ENCODE measurements at regions not wholly inside any gene's neighbourhood (a gene's known extent, or its start where the extent isn't known, plus 50 kb on each side); places are given as distances from the start of the nearest gene placed in this dataset.

DNA sequence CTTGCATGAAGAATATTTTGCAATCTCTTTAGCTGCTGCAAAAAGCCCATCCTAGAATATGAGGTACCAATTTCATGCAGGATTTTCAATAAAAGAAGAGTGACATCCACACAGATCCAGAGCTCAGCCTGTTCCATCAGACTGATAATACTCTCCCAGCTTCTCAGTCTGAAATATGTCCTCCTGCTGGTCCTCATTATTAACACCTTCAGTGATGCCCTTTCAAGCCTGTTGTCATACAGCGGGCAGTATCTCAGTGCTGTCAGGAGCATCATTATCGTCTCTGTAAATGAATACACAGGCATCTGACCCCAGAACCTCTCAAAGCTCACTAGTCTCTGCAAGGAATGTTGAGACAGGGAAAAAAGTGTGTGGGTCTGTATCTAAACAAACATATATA lies 1387.8 kb downstream of the OTOL1 start:
- CTCF ChIA-PET = no interaction called here
- H4K20me1 ChIP-seq (ENCODE audit: insufficient read depth) = no peaks in the 10 kb centered on the region
- no peak overlapping the region for H2AFZ ChIP-seq (ENCODE audit: low read depth)
- H3F3A ChIP-seq (replicated peaks; ENCODE audit: insufficient read depth) = no peaks in the 10 kb centered on the region
- no peaks in the 10 kb centered on the region for H3K9me3 ChIP-seq
- H3K4me1 ChIP-seq (ENCODE audit: control insufficient read depth in 1 of 2, insufficient read depth in 2 of 2, low read depth in 1 of 2, low read length in 1 of 2) = no peaks in the 10 kb centered on the region
- POLR2A ChIA-PET = no interaction called here
- H3K27ac ChIP-seq (ENCODE audit: low read depth in 2 of 2, low read length in 1 of 2) = no peak overlapping the region
- no peak overlapping the region for H3K4me3 ChIP-seq (ENCODE audit: low read depth in 2 of 2, low read length in 1 of 2)
- H3K4me2 ChIP-seq = no peak overlapping the region
- DNase-seq = no peak
- H3K9ac ChIP-seq = no peak overlapping the region
- TF ChIP-seq, protein P1, sequence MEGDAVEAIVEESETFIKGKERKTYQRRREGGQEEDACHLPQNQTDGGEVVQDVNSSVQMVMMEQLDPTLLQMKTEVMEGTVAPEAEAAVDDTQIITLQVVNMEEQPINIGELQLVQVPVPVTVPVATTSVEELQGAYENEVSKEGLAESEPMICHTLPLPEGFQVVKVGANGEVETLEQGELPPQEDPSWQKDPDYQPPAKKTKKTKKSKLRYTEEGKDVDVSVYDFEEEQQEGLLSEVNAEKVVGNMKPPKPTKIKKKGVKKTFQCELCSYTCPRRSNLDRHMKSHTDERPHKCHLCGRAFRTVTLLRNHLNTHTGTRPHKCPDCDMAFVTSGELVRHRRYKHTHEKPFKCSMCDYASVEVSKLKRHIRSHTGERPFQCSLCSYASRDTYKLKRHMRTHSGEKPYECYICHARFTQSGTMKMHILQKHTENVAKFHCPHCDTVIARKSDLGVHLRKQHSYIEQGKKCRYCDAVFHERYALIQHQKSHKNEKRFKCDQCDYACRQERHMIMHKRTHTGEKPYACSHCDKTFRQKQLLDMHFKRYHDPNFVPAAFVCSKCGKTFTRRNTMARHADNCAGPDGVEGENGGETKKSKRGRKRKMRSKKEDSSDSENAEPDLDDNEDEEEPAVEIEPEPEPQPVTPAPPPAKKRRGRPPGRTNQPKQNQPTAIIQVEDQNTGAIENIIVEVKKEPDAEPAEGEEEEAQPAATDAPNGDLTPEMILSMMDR (IDR thresholded peaks at IDR 0.05) = no peak
- TF ChIP-seq YY1 (IDR thresholded peaks at IDR 0.05; ENCODE audit: low read depth) = no peak
- TF ChIP-seq MXI1 (IDR thresholded peaks at IDR 0.05; ENCODE audit: low read depth, low read length) = no peak
- no peak for TF ChIP-seq SMC3 (IDR thresholded peaks at IDR 0.05; ENCODE audit: low read depth, low read length)
- no peak for TF ChIP-seq CHD2 (IDR thresholded peaks at IDR 0.05; ENCODE audit: low read length, partially characterized antibody)
- no peak for TF ChIP-seq TCF12 (IDR thresholded peaks at IDR 0.05)
- TF ChIP-seq NRF1 (IDR thresholded peaks at IDR 0.05; ENCODE audit: low read depth, low read length) = no peak
- no peaks in the 10 kb centered on the region for H3K36me3 ChIP-seq (replicated peaks in 1 of 2; ENCODE audit: control insufficient read depth in 1 of 2, insufficient read depth in 2 of 2, low read length in 1 of 2)
- H3K79me2 ChIP-seq (ENCODE audit: insufficient read depth) = no peaks in the 10 kb centered on the region
- no peaks in the 10 kb centered on the region for H3K27me3 ChIP-seq (ENCODE audit: insufficient read depth)
- WGBS (ENCODE audit: low lambda C conversion rate) = 83% methylated on average over 2 of the region's 2 CpGs
- no peaks in the 10 kb centered on the region for H3K9me2 ChIP-seq

DNA sequence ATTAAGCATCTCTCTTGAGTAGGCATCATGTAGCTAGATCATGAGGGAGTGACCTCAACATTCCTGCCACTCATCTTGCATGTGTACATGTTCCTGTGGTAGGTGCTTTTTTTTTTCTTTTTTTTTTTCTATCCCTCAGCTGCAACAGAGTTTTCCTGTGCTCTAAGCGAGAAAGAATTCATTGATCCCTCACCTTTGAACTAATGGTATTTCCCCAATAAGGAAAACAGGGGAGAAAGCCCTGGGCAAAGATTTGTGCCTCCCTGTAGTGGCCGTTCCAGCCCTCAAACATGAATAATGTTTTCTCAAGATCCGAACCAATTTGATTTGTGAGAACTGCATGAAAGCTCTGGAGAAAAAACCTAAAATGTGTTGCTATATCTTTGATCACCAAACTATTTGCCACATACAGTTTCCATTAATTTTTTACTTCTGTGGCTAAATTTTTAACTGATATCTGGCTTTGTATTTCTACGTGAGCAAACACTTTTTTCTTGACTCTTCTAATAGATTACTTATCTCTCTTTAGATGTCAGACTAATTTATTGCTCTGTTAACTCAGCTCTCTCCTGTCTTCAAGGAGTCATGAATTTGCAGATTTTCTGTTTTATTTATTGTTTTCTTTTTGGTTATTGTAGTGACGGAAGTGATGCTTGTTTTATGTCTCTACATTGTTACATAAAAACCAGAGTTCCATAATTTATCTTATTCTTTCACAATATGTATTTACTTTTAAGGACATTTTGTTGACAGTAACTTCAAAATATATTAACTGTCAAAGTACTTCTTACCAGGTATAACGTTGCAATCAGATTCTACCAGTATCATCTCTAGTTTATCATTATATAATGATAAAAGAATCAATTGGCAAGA lies 1396.5 kb downstream of the OTOL1 start:
- CTCF ChIA-PET = no interaction called here
- H3K9me3 ChIP-seq = no peaks in the 10 kb centered on the region
- no peak overlapping the region for H3K4me3 ChIP-seq (ENCODE audit: low read depth in 2 of 2, low read length in 1 of 2)
- H3K27me3 ChIP-seq (ENCODE audit: insufficient read depth) = no peaks in the 10 kb centered on the region
- POLR2A ChIA-PET = no interaction called here
- 46% methylated on average over 6 of the region's 6 CpGs for WGBS (ENCODE audit: low lambda C conversion rate)
- H2AFZ ChIP-seq (ENCODE audit: low read depth) = no peak overlapping the region
- no peak overlapping the region for H3K4me2 ChIP-seq
- H3K27ac ChIP-seq (ENCODE audit: low read depth in 2 of 2, low read length in 1 of 2) = no peak overlapping the region
- no peaks in the 10 kb centered on the region for H3K4me1 ChIP-seq (ENCODE audit: control insufficient read depth in 1 of 2, insufficient read depth in 2 of 2, low read depth in 1 of 2, low read length in 1 of 2)
- DNase-seq = no peak
- H3K9me2 ChIP-seq = no peaks in the 10 kb centered on the region
- TF ChIP-seq SIN3A (IDR thresholded peaks at IDR 0.05; ENCODE audit: borderline replicate concordance, low read depth, low read length) = no peak
- no peaks in the 10 kb centered on the region for H3K36me3 ChIP-seq (replicated peaks in 1 of 2; ENCODE audit: control insufficient read depth in 1 of 2, insufficient read depth in 2 of 2, low read length in 1 of 2)
- no peaks in the 10 kb centered on the region for H4K20me1 ChIP-seq (ENCODE audit: insufficient read depth)
- H3F3A ChIP-seq (replicated peaks; ENCODE audit: insufficient read depth) = no peaks in the 10 kb centered on the region
- H3K9ac ChIP-seq = no peak overlapping the region
- no peaks in the 10 kb centered on the region for H3K79me2 ChIP-seq (ENCODE audit: insufficient read depth)

DNA sequence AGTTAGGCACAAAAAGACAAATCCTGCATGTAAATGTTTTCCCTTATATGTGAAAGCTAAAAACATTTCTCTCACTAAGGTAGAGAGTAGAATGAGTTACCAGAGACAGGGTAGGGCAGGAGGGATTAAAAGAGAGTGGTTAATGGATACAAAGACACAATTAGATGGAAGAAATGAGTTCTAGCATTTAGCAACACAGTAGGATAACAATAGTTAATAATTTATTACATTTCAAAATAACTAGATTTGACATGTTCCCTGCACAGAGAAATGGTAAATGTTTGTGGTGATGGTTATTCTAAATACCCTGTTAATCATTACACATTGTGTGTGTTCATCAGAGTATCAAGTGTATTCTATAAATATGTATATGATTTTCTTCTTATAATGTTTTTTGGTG lies 1400.7 kb downstream of the OTOL1 start:
- Histone ChIP-seq H3K4me2 (no peak overlapping the region), H3K9me3 (no peaks in the 10 kb centered on the region), H3K4me3 (ENCODE audit: low read depth in 2 of 2, low read length in 1 of 2) (no peak overlapping the region), H3K9me2 (no peaks in the 10 kb centered on the region), H3F3A (replicated peaks; ENCODE audit: insufficient read depth) (no peaks in the 10 kb centered on the region), H3K9ac (no peak overlapping the region), H2AFZ (ENCODE audit: low read depth) (no peak overlapping the region), H3K36me3 (replicated peaks in 1 of 2; ENCODE audit: control insufficient read depth in 1 of 2, insufficient read depth in 2 of 2, low read length in 1 of 2) (no peaks in the 10 kb centered on the region), H3K4me1 (ENCODE audit: control insufficient read depth in 1 of 2, insufficient read depth in 2 of 2, low read depth in 1 of 2, low read length in 1 of 2) (no peaks in the 10 kb centered on the region), H3K27ac (ENCODE audit: low read depth in 2 of 2, low read length in 1 of 2) (no peak overlapping the region), H3K79me2 (ENCODE audit: insufficient read depth) (no peaks in the 10 kb centered on the region), H4K20me1 (ENCODE audit: insufficient read depth) (no peaks in the 10 kb centered on the region), H3K27me3 (ENCODE audit: insufficient read depth) (no peaks in the 10 kb centered on the region)
- ChIA-PET POLR2A (no interaction called here), CTCF (no interaction called here)
- no peak for DNase-seq
- TF ChIP-seq, protein P2, sequence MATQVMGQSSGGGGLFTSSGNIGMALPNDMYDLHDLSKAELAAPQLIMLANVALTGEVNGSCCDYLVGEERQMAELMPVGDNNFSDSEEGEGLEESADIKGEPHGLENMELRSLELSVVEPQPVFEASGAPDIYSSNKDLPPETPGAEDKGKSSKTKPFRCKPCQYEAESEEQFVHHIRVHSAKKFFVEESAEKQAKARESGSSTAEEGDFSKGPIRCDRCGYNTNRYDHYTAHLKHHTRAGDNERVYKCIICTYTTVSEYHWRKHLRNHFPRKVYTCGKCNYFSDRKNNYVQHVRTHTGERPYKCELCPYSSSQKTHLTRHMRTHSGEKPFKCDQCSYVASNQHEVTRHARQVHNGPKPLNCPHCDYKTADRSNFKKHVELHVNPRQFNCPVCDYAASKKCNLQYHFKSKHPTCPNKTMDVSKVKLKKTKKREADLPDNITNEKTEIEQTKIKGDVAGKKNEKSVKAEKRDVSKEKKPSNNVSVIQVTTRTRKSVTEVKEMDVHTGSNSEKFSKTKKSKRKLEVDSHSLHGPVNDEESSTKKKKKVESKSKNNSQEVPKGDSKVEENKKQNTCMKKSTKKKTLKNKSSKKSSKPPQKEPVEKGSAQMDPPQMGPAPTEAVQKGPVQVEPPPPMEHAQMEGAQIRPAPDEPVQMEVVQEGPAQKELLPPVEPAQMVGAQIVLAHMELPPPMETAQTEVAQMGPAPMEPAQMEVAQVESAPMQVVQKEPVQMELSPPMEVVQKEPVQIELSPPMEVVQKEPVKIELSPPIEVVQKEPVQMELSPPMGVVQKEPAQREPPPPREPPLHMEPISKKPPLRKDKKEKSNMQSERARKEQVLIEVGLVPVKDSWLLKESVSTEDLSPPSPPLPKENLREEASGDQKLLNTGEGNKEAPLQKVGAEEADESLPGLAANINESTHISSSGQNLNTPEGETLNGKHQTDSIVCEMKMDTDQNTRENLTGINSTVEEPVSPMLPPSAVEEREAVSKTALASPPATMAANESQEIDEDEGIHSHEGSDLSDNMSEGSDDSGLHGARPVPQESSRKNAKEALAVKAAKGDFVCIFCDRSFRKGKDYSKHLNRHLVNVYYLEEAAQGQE (IDR thresholded peaks at IDR 0.05; ENCODE audit: low read depth, low read length) = no peak
- no peak for TF ChIP-seq ELF1 (IDR thresholded peaks at IDR 0.05)
- no peak for TF ChIP-seq MEF2A (IDR thresholded peaks at IDR 0.05; ENCODE audit: borderline replicate concordance, low read depth)
- TF ChIP-seq, protein P3, sequence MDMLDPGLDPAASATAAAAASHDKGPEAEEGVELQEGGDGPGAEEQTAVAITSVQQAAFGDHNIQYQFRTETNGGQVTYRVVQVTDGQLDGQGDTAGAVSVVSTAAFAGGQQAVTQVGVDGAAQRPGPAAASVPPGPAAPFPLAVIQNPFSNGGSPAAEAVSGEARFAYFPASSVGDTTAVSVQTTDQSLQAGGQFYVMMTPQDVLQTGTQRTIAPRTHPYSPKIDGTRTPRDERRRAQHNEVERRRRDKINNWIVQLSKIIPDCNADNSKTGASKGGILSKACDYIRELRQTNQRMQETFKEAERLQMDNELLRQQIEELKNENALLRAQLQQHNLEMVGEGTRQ (IDR thresholded peaks at IDR 0.05; ENCODE audit: borderline replicate concordance, low read depth, low read length) = no peak
- no peak for TF ChIP-seq EZH2phosphoT487 (IDR thresholded peaks at IDR 0.05; ENCODE audit: borderline replicate concordance, low read depth)
- no peak for TF ChIP-seq TEAD4 (IDR thresholded peaks at IDR 0.05; ENCODE audit: borderline replicate concordance, insufficient read depth)
